Stimulated activated CD4-positive, alpha-beta T cell treated with anti-CD3 and anti-CD28 coated beads, Interleukin-4, amount 100 ng/mL, for 48 hours (primary cell): ENCODE measurements at regions not wholly inside any gene's neighbourhood (a gene's known extent, or its start where the extent isn't known, plus 50 kb on each side); places are given as distances from the start of the nearest gene placed in this dataset.

ENCODE experiments used
- DNase-seq, 2 donors: peaks; one replicate each; pipeline ENCODE4 v3.0.0-alpha.2; 2020; ENCODE audit warnings: low read depth in 2 of 2

GRCh38 chr11:15875393-15875792, 481.0 kb downstream of the SOX6 start:
- no peak for DNase-seq

- no peak for DNase-seq
These were observed 480.4 kb downstream of the SOX6 start for GRCh38 chr11:15875943-15876342.

DNA sequence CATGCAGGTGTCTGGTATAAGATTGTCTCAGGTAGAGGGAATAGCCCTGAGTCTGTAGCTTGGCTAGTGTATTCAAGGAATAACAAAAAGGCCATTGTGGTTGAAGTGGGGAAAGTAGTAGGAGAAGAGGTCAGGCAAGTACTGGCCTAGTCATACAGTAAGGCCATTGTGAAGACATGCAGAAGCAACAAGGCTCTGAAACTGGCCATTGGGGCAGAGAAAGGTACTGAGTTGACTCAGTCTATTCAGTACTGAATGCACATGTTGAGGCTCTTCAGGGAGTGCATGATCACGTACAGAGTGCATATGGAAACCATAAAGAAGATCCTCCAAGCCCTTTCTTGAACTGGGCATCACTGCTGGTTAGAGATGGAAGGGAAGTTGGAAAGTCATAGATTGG, 477.6 kb downstream of the SOX6 start:
- no peak for DNase-seq

DNA sequence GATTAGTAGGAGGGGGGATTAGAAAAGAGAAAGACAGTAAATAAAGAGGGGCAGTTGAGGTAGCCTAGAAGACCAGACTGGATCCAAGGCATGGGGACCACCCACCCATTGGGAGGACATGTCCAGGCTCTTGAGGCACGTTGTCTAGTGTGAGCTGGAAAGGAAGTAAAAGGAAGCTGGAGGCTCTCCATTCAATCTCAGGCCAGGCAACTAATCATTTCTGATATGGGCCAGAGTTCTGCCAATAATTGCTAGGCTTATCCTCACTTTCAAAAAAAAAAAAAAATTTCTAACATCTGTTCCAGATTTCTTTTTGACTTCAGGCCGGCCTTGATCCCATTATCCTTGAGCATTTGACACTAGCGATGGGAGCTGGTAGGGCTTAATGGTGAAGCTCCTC, 476.1 kb downstream of the SOX6 start:
- DNase-seq, result no peak

DNA sequence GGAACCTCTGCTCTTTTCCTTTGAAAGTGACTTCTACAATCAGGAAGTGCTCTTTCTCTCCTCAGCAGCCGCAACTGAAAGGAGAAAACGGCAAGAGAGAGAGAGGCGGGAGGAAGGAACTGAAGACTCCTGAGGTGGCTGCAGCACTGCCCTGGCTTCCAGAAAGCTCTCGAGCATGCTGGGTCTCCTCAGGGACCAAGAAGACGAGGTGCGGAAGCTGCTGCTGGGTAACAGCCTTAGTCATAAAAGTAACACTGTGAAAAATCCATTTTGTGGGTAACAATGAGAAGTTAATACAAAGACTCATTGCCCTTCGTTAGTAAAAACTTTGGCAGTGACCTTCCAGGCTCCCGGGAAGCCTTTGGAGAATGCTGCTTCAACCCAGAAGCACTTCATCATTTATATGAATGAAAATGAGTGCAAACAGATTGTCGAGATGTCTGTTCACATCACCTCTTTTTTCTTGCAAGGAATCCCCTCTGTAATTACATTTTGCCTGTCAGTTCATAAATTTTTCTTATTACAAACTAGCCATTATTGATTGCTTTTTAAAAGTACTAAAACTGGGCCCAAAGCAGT, 473.4 kb downstream of the SOX6 start:
- DNase-seq, result no peak

DNA sequence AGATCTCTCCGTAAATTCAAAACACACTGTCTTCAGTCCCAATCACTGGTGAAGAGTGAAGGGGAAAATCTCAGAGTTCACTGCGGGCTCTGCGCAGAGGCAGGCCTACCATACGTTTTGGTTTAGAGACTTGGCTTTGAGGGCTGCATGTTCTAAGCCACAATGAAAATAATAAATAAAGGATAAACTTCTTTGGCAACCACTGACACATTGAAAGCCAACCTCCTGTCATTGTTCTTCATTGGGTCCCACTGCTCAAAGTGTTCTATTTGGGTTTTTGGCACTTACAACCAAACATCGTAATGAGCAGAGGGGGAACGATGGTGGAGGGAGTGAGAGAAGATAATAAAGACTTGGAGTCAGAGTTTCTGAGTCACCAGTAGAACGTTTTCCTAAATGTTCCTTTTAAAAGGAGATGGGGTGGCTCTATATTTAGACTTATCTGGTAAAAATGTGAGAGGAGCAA, 472.9 kb downstream of the SOX6 start:
- DNase-seq, result no peak

DNA sequence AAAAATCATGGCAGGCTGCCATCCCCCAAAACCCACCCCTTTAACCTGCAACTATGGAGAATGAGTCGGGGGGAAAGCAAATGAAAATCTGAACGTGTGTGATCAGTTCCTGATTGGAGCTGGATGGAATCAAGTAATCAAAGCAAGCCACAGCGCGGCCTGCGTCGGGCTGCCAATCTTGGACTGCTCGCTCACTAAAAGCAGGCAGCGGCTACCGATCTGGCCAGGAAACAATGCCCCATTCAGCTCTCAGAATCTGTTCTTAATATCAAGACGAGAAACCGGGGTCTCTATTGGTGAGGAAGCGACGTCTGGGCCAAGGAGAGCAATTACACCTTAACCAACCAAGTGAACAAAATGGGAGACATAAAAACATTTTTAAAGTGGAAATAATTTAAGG, 472.2 kb downstream of the SOX6 start:
- no peak for DNase-seq

- no peak for DNase-seq
These were observed 471.4 kb downstream of the SOX6 start for GRCh38 chr11:15884777-15885540.

- no peak for DNase-seq
These were observed 470.5 kb downstream of the SOX6 start for GRCh38 chr11:15885854-15886253.

DNA sequence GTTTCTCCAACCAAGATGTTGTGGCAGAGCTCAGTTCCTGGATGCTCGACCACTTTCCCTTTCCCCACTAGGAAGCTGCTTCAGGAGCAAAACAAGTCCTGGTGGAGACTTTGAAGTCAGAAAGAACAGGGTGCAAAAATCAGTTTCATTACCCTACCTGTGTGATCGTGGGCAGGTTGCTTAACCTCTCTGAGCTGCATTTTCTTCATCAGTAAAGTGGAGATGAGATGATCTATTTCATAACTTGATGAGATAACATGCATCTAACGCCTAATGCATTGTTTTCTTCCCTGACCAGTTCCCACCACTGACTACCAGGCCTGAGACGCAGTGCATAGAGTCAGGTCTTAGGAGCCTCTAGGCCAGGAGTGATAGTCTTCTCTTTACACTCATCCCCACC, 470.0 kb downstream of the SOX6 start:
- DNase-seq, result no peak

DNA sequence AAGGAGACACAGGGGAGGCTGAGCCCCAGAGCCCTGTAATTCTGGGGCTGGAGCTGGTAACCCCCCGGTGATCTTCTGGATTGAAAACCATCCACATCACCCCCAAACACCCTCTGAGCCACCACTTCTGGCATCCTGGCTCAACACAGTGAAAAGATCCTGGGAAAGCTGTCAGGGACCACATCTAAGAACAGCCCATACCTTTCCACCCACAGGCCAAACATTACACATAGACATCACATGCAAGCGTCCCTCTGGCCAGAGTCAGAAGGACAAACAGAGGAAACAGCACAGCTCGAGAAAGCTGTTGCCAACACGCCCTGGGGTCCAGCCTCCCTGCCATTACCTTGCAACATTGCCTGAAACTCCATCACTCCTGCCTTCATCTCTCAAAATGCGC, 469.5 kb downstream of the SOX6 start:
- no peak for DNase-seq

DNA sequence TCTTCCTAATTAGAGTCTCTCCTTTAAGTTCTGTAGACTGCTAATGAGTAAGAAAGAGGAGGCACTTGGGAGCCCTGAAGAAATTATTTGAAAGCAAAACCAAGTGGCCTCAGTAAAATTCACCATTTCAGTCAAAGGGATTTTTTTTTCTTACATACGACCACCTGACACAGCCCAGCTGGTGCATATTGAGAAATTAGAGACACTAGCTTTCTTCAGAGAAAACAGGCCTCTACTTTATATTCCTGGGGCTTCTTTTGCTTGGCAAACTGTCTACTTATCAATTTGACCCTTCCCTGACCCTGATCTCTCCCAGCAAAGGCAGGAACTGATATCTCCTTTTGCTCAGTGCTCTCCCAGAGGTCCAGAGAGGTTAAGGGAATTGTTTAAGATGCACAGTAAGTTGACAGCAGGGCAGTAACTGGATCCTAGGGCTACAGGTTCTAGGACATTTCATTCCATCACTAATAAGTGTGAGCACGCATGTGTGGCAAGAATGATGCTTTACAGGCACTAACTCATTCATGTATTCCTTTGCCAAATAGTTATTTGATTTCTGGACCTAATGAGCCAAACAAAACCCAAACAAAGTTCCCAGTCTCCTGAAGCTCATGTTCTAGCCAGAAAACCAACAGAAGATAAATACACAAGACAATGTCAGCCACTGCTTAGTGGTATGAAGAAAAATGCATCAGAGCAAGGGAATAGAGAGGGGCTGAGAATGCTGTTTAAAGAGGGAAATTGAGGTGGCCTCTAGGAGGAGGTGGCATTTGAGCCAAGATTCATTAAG, 467.6 kb downstream of the SOX6 start:
- no peak for DNase-seq

- no peak for DNase-seq
These were observed 466.8 kb downstream of the SOX6 start for GRCh38 chr11:15889363-15890030.

DNA sequence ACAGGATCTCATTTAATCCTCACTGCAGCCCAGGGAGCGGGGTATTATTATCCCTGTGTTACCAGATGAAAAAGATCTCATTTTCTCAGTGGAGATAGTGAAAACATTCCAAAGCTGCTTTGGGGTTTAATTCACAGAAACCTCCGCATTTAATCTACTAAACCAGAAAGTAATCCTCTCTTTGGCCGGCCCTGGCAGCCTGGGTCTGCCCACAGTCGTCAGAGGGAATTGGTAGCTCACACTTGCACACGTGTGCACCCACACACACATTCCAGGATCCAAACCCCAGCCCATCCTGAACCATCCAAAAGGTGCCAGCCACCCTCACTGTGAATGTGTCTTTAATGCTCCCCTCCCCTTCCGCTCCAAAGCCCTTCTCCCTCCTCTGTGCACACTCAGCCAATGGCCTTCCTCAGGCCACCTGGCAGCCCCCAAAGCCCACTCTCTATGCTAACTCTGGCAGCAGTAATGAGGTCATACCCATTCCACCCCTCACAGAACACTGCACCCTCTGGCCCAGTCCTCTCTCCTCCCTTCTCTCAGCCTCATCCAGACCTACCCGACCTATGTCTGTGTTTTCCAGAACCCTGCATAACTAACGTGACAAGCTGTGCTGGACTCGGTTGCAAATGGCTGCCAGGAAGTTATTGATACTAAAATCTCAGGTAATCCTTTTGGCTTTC, 466.2 kb downstream of the SOX6 start:
- no peak for DNase-seq

DNA sequence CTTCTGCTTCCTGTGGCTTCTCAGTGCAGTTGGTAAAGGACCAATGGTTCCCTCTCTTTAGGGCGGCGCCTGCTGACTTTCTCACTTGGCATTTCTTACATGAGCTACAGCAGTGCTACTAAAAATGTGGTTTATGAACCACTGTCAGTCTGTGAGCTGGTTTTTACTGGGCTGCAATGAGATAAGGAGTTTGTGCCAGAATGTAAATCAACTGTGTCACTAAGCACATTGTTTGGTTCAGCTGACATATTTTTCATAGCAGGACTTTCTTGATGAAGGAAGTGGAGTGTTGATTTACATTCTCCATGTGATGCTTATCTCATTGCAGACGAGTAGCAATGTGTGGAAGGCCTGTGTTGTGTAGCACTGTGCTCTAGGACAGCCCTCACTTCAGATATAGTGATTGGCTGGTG, 463.3 kb downstream of the SOX6 start:
- no peak for DNase-seq

- no peak for DNase-seq
These were observed 460.3 kb downstream of the SOX6 start for GRCh38 chr11:15896026-15896425.

DNA sequence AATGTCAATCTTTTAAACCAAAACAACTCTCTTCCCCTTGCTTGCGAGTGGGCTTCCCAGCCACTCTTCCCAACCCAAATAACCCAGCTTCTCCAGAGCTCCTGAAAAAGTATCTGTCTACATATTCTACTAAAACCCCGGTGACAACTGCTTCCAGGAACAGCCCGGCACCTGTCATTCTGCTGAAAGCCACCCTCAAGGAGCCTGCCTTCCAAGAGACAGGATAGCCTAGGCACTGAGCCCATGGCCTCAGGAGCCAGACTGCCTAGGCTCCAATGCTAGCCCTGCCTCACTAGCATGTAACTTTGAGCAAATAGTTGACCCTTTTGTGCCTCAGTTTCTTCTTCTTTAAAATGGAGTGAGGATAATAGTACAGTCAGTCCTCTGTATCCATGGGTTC, 459.8 kb downstream of the SOX6 start:
- no peak for DNase-seq

DNA sequence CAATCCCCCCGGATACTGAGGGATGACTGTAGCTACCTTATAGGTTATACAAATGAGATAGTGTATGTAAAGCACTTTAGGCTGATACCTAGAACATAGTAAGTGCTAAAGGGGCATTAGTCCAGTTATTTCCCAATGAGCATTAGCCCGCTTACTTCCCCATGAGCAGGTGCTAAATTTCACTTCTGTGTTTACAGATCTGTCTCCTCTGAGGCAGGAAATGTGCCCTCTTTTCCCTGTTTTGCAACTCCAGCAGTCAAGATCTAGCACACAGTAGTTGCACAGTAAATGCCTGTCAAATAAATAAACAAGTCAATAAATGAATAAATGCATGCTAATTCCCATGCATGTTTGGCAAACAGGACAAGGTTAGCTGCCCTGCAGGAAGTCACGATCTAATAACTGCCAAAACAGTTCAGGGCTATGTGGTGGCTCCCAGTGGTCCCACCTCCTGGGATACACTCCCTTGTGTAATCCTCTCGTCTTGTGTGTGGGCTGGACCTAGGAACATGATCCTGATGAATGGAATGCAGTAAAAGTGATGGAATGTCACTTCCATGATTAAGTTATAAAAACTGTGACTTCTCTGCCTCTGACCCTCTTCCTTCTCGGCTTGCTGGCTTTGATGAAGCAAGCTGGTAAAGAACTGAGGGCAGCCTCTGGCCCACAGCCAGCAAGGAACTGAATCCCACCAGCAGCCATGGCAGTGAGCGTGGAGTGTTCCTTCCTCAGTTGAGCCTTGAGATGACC, 459.0 kb downstream of the SOX6 start:
- DNase-seq, result no peak

- DNase-seq, result no peak
These were observed 455.3 kb downstream of the SOX6 start for GRCh38 chr11:15901054-15901453.

GRCh38 chr11:15901790-15902189, 454.6 kb downstream of the SOX6 start:
- no peak for DNase-seq

- DNase-seq, result no peak
These were observed 453.1 kb downstream of the SOX6 start for GRCh38 chr11:15903246-15903645.
